Neural cell (in vitro differentiated cells): ENCODE measurements at regions not wholly inside any gene's neighbourhood (a gene's known extent, or its start where the extent isn't known, plus 50 kb on each side); places are given as distances from the start of the nearest gene placed in this dataset.

Experiments
- EP300 ChIP-seq: fragments of 450-650 bp; conservative IDR thresholded peaks from 2 replicates; pipeline ENCODE4 v1.6.1; 2014; ENCODE audit warnings: antibody characterized with exemption, mild to moderate bottlenecking, moderate library complexity; ENCODE audit not compliant: poor library complexity, severe bottlenecking
- EZH2 ChIP-seq: fragments of 200-600, 300-800 bp; shearing (Covaris generic), sonication (generic); IDR thresholded peaks from 2 replicates; pipeline ENCODE4 v1.6.1; 2014; ENCODE audit warnings: antibody characterized with exemption, low read length, borderline replicate concordance, mild to moderate bottlenecking; ENCODE audit not compliant: insufficient read depth, poor library complexity, severe bottlenecking
- POLR2AphosphoS5 ChIP-seq: IDR thresholded peaks from 2 replicates; pipeline ENCODE4 v1.6.1; 2012
- RAD21 ChIP-seq: fragments of 450-650 bp; conservative IDR thresholded peaks from 2 replicates; pipeline ENCODE4 v1.6.1; 2014; ENCODE audit warnings: antibody characterized with exemption, mild to moderate bottlenecking, moderate library complexity
- SMC3 ChIP-seq: fragments of 450-650 bp; conservative IDR thresholded peaks from 2 replicates; pipeline ENCODE4 v1.6.1; 2014; ENCODE audit warnings: antibody characterized with exemption, mild to moderate bottlenecking, moderate library complexity; ENCODE audit not compliant: poor library complexity
- TAF1 ChIP-seq: IDR thresholded peaks from 2 replicates; pipeline ENCODE4 v1.6.1; 2012; ENCODE audit warnings: low read depth
- TF ChIP-seq, protein P1 (sequence below): fragments of 450-650 bp; IDR thresholded peaks from 2 replicates; pipeline ENCODE4 v1.5.1; 2014; ENCODE audit warnings: antibody characterized with exemption, mild to moderate bottlenecking, moderate library complexity; ENCODE audit not compliant: poor library complexity, severe bottlenecking
- TF ChIP-seq, protein P2 (sequence below): IDR thresholded peaks from 2 replicates; pipeline ENCODE4 v1.6.1; 2012; ENCODE audit warnings: borderline replicate concordance

DNA sequence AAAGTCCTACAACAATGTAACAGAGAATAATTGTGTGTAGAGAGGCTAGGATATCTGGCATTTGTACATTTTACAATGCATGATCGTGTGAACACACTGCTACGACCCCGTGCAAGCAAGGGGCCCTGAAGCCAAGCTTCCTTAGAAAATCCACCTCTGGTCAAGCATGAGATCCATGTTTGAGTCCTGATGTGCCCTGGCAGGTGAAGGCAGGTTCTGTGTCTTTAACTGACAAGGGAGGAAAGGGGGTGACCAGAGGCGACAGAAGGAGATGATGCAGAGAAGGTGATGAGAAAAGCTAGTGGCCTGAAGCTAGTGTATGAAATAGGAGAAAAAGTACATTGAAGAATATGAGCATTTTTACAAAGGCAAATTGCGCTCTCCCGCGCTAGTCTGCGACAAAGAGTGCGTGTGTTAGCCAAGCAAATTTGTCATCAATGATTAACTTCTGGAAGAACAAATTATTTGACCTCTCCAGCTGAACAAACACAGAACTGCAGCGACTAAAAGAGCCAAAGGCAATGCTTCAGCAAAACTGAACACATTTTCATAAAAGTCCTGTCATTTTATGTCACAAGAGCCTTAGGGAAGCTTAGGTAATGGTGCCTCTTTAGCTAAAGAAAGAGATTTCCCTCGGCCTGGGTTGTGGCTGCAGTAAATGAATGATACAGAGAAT lies 101.7 kb upstream of the DAPK1 start:
- TF ChIP-seq EZH2, result no peak
- TF ChIP-seq, protein P1, sequence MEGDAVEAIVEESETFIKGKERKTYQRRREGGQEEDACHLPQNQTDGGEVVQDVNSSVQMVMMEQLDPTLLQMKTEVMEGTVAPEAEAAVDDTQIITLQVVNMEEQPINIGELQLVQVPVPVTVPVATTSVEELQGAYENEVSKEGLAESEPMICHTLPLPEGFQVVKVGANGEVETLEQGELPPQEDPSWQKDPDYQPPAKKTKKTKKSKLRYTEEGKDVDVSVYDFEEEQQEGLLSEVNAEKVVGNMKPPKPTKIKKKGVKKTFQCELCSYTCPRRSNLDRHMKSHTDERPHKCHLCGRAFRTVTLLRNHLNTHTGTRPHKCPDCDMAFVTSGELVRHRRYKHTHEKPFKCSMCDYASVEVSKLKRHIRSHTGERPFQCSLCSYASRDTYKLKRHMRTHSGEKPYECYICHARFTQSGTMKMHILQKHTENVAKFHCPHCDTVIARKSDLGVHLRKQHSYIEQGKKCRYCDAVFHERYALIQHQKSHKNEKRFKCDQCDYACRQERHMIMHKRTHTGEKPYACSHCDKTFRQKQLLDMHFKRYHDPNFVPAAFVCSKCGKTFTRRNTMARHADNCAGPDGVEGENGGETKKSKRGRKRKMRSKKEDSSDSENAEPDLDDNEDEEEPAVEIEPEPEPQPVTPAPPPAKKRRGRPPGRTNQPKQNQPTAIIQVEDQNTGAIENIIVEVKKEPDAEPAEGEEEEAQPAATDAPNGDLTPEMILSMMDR, result no peak
- TF ChIP-seq RAD21, result no peak
- TF ChIP-seq, protein P2, sequence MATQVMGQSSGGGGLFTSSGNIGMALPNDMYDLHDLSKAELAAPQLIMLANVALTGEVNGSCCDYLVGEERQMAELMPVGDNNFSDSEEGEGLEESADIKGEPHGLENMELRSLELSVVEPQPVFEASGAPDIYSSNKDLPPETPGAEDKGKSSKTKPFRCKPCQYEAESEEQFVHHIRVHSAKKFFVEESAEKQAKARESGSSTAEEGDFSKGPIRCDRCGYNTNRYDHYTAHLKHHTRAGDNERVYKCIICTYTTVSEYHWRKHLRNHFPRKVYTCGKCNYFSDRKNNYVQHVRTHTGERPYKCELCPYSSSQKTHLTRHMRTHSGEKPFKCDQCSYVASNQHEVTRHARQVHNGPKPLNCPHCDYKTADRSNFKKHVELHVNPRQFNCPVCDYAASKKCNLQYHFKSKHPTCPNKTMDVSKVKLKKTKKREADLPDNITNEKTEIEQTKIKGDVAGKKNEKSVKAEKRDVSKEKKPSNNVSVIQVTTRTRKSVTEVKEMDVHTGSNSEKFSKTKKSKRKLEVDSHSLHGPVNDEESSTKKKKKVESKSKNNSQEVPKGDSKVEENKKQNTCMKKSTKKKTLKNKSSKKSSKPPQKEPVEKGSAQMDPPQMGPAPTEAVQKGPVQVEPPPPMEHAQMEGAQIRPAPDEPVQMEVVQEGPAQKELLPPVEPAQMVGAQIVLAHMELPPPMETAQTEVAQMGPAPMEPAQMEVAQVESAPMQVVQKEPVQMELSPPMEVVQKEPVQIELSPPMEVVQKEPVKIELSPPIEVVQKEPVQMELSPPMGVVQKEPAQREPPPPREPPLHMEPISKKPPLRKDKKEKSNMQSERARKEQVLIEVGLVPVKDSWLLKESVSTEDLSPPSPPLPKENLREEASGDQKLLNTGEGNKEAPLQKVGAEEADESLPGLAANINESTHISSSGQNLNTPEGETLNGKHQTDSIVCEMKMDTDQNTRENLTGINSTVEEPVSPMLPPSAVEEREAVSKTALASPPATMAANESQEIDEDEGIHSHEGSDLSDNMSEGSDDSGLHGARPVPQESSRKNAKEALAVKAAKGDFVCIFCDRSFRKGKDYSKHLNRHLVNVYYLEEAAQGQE, result peak; percentile 23
- no peak for TF ChIP-seq EP300
- no peak for TF ChIP-seq SMC3
- TF ChIP-seq POLR2AphosphoS5, result no peak
- no peak for TF ChIP-seq TAF1
